WTC11 (cell line): ENCODE measurements at regions not wholly inside any gene's neighbourhood (a gene's known extent, or its start where the extent isn't known, plus 50 kb on each side); places are given as distances from the start of the nearest gene placed in this dataset.

Experiments used
- ATAC-seq: fragments of 200-7000 bp; cut with Tn5 transposase; 2 replicates; pipeline ENCODE4 v1.10.0; 2021; ENCODE audit warnings: mild to moderate bottlenecking, moderate library complexity
- CTCF ChIA-PET: fragments of 300-600 bp; sonication (Branson Sonifier 250); formaldehyde crosslinking; loops from one replicate; lab custom pipeline; 2021; ENCODE audit warnings: antibody characterized with exemption; lab: Charles Lee
- POLR2A ChIA-PET: fragments of 350-600 bp; sonication (Branson Sonifier 250); formaldehyde crosslinking; loops from one replicate; lab custom pipeline; 2021; ENCODE audit warnings: antibody characterized with exemption; lab: Charles Lee
- DNase-seq: peaks from one replicate; pipeline ENCODE4 v3.0.0; 2021; ENCODE audit warnings: low spot score
- H3K27ac Mint-ChIP-seq: 2 replicates; pipeline ENCODE4 v1.8.0; 2021; ENCODE audit warnings: mixed read lengths
- H3K27me3 Mint-ChIP-seq: 2 replicates; pipeline ENCODE4 v1.8.0; 2021; ENCODE audit warnings: low read depth, mild to moderate bottlenecking, moderate library complexity, mixed read lengths
- H3K36me3 Mint-ChIP-seq: 2 replicates; pipeline ENCODE4 v1.8.0; 2021; ENCODE audit warnings: mixed read lengths
- H3K4me1 Mint-ChIP-seq: 2 replicates; pipeline ENCODE4 v1.8.0; 2022; ENCODE audit warnings: mixed read lengths
- H3K4me3 Mint-ChIP-seq: 2 replicates; pipeline ENCODE4 v1.8.0; 2021; ENCODE audit warnings: mild to moderate bottlenecking, moderate library complexity, mixed read lengths
- H3K9me3 Mint-ChIP-seq: 2 replicates; pipeline ENCODE4 v1.8.0; 2021; ENCODE audit warnings: mixed read lengths
- ATF1 ChIP-seq: sonication (generic); formaldehyde crosslinking; IDR thresholded peaks from 2 replicates; pipeline ENCODE4 v1.8.1; 2023; ENCODE audit warnings: mild to moderate bottlenecking, moderate library complexity, missing genetic modification reagents
- CREM ChIP-seq: sonication (generic); formaldehyde crosslinking; IDR thresholded peaks from 2 replicates; pipeline ENCODE4 v1.8.1; 2022; ENCODE audit warnings: mild to moderate bottlenecking, missing genetic modification reagents, moderate library complexity
- CTCF ChIP-seq: fragments of 200-600 bp; IDR thresholded peaks from 2 replicates; pipeline ENCODE4 v1.8.0; 2022; ENCODE audit warnings: antibody characterized with exemption
- EMX1 ChIP-seq: fragments of 250-450 bp; sonication (Bioruptor Pico); IDR thresholded peaks from 2 replicates; pipeline ENCODE4 v1.8.0; 2021; ENCODE audit warnings: mild to moderate bottlenecking
- ETV6 ChIP-seq: sonication (generic); formaldehyde crosslinking; IDR thresholded peaks from 2 replicates; pipeline ENCODE4 v1.8.1; 2022; ENCODE audit warnings: mild to moderate bottlenecking, missing genetic modification reagents
- FOXK1 ChIP-seq: sonication (generic); formaldehyde crosslinking; IDR thresholded peaks from 2 replicates; pipeline ENCODE4 v1.8.0; 2022; ENCODE audit warnings: mild to moderate bottlenecking, moderate library complexity, missing genetic modification reagents
- FOXP4 ChIP-seq: sonication (generic); formaldehyde crosslinking; IDR thresholded peaks from 2 replicates; pipeline ENCODE4 v1.8.0; 2022; ENCODE audit warnings: mild to moderate bottlenecking, missing genetic modification reagents
- JAZF1 ChIP-seq: fragments of 250-450 bp; sonication (Bioruptor Pico); IDR thresholded peaks from 2 replicates; pipeline ENCODE4 v1.9.0; 2021; ENCODE audit warnings: moderate library complexity, mild to moderate bottlenecking, inconsistent platforms
- MYBL2 ChIP-seq: sonication (generic); formaldehyde crosslinking; IDR thresholded peaks from 2 replicates; pipeline ENCODE4 v1.8.1; 2023; ENCODE audit warnings: mild to moderate bottlenecking, moderate library complexity, missing genetic modification reagents
- NR1H2 ChIP-seq: sonication (generic); formaldehyde crosslinking; IDR thresholded peaks from 2 replicates; pipeline ENCODE4 v1.9.0; 2021; ENCODE audit warnings: mild to moderate bottlenecking, moderate library complexity, missing genetic modification reagents
- NR2C2 ChIP-seq: sonication (generic); formaldehyde crosslinking; IDR thresholded peaks from 2 replicates; pipeline ENCODE4 v1.8.0; 2022; ENCODE audit warnings: mild to moderate bottlenecking, missing genetic modification reagents
- NR3C1 ChIP-seq: sonication (generic); formaldehyde crosslinking; conservative IDR thresholded peaks from 2 replicates; pipeline ENCODE4 v1.8.1; 2023; ENCODE audit warnings: low read depth, mild to moderate bottlenecking, missing genetic modification reagents
- SOX15 ChIP-seq: fragments of 250-450 bp; sonication (Bioruptor Pico); IDR thresholded peaks from 2 replicates; pipeline ENCODE4 v1.9.0; 2021; ENCODE audit warnings: mild to moderate bottlenecking
- ZNF423 ChIP-seq: fragments of 250-450 bp; sonication (Bioruptor Pico); IDR thresholded peaks from 2 replicates; pipeline ENCODE4 v2.1.2; 2022; ENCODE audit warnings: mild to moderate bottlenecking, moderate library complexity
- ZSCAN18 ChIP-seq: fragments of 250-450 bp; sonication (Bioruptor Pico); IDR thresholded peaks from 2 replicates; pipeline ENCODE4 v2.1.2; 2022; ENCODE audit warnings: mild to moderate bottlenecking, moderate library complexity
- TF ChIP-seq, protein P1 (sequence below): sonication (generic); formaldehyde crosslinking; IDR thresholded peaks from 2 replicates; pipeline ENCODE4 v1.8.0; 2022; ENCODE audit warnings: mild to moderate bottlenecking, missing genetic modification reagents
- TF ChIP-seq, protein P2 (sequence below): fragments of 250-450 bp; sonication (Bioruptor Pico); IDR thresholded peaks from 2 replicates; pipeline ENCODE4 v1.9.0; 2021; ENCODE audit warnings: mild to moderate bottlenecking, borderline replicate concordance

- TF ChIP-seq CTCF = no peak
- TF ChIP-seq, protein P1, sequence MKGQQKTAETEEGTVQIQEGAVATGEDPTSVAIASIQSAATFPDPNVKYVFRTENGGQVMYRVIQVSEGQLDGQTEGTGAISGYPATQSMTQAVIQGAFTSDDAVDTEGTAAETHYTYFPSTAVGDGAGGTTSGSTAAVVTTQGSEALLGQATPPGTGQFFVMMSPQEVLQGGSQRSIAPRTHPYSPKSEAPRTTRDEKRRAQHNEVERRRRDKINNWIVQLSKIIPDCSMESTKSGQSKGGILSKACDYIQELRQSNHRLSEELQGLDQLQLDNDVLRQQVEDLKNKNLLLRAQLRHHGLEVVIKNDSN (CRISPR knock-in tag) = no peak
- peak; percentile 92 for TF ChIP-seq ZNF423 (CRISPR knock-in tag)
- TF ChIP-seq, protein P2, sequence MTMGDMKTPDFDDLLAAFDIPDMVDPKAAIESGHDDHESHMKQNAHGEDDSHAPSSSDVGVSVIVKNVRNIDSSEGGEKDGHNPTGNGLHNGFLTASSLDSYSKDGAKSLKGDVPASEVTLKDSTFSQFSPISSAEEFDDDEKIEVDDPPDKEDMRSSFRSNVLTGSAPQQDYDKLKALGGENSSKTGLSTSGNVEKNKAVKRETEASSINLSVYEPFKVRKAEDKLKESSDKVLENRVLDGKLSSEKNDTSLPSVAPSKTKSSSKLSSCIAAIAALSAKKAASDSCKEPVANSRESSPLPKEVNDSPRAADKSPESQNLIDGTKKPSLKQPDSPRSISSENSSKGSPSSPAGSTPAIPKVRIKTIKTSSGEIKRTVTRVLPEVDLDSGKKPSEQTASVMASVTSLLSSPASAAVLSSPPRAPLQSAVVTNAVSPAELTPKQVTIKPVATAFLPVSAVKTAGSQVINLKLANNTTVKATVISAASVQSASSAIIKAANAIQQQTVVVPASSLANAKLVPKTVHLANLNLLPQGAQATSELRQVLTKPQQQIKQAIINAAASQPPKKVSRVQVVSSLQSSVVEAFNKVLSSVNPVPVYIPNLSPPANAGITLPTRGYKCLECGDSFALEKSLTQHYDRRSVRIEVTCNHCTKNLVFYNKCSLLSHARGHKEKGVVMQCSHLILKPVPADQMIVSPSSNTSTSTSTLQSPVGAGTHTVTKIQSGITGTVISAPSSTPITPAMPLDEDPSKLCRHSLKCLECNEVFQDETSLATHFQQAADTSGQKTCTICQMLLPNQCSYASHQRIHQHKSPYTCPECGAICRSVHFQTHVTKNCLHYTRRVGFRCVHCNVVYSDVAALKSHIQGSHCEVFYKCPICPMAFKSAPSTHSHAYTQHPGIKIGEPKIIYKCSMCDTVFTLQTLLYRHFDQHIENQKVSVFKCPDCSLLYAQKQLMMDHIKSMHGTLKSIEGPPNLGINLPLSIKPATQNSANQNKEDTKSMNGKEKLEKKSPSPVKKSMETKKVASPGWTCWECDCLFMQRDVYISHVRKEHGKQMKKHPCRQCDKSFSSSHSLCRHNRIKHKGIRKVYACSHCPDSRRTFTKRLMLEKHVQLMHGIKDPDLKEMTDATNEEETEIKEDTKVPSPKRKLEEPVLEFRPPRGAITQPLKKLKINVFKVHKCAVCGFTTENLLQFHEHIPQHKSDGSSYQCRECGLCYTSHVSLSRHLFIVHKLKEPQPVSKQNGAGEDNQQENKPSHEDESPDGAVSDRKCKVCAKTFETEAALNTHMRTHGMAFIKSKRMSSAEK (CRISPR knock-in tag) = peak; percentile 83; the same call in 1 of the 2 replicates
- TF ChIP-seq JAZF1 (CRISPR knock-in tag) = 0 out of 2 replicates have a peak, but pooled peaks have one; percentile 43
- peak; percentile 91 for TF ChIP-seq ZSCAN18 (CRISPR knock-in tag)
- TF ChIP-seq EMX1 (CRISPR knock-in tag) = no peak
- TF ChIP-seq SOX15 = no peak
- TF ChIP-seq ETV6 (CRISPR knock-in tag) = peak; percentile 51; the same call in 1 of the 2 replicates
- TF ChIP-seq CREM = 0 out of 2 replicates have a peak, but pooled peaks have one; percentile 45
- TF ChIP-seq MYBL2 (CRISPR knock-in tag) = no peak
- 0 out of 2 replicates have a peak, but pooled peaks have one; percentile 17 for TF ChIP-seq FOXK1 (CRISPR knock-in tag)
- TF ChIP-seq, all 79 proteins: peak for 11
Observed at GRCh38 chr2:148577845-148578492, 66.6 kb upstream of the EPC2 start (continued).

- CTCF ChIA-PET = interaction anchor here (1.4 kb wide), 1 partner anchor 18 kb away, joined by 3 read pairs; no protein-coding TSS in a partner anchor
- DNase-seq = no peak
- POLR2A ChIA-PET = no interaction called here
- Mint-ChIP-seq H3K27me3 (peaks cover 45% of the 10 kb centered on the region), H3K36me3 (no peaks in the 10 kb centered on the region), H3K4me3 (no peak overlapping the region), H3K4me1 (peaks cover 37% of the 10 kb centered on the region), H3K9me3 (no peaks in the 10 kb centered on the region), H3K27ac (no peak overlapping the region)
- no peak for ATAC-seq
- TF ChIP-seq ATF1 (CRISPR knock-in tag) = no peak
Observed at GRCh38 chr2:148578493-148578884, 66.1 kb upstream of the EPC2 start.

GRCh38 chr2:148582679-148583511, 61.7 kb upstream of the EPC2 start:
- POLR2A ChIA-PET = no interaction called here
- no peak for ATAC-seq
- CTCF ChIA-PET = no interaction called here
- TF ChIP-seq FOXP4 (CRISPR knock-in tag) = no peak
- no peak for TF ChIP-seq NR1H2 (CRISPR knock-in tag)
- no peak for TF ChIP-seq NR3C1 (CRISPR knock-in tag)
- TF ChIP-seq ZSCAN18 (CRISPR knock-in tag) = no peak
- TF ChIP-seq NR2C2 (CRISPR knock-in tag) = no peak
- no peak for TF ChIP-seq CREM

More at GRCh38 chr2:148582679-148583511, 61.7 kb upstream of the EPC2 start:
- Mint-ChIP-seq H3K4me3 (no peak overlapping the region), H3K27ac (no peak overlapping the region), H3K36me3 (no peaks in the 10 kb centered on the region), H3K9me3 (peaks cover 7% of the 10 kb centered on the region), H3K4me1 (peaks cover 30% of the 10 kb centered on the region), H3K27me3 (peaks cover 17% of the 10 kb centered on the region)
- no peak for DNase-seq
